ENCODE measurements at regions not wholly inside any gene's neighbourhood (a gene's known extent, or its start where the extent isn't known, plus 50 kb on each side); places are given as distances from the start of the nearest gene placed in this dataset.

- TF ChIP-seq HNF4A (conservative IDR thresholded peaks at IDR 0.05) (no peak), CTCF (IDR thresholded peaks at IDR 0.05; ENCODE audit: low read depth, low read length, missing input control) (no peak), SP1 (IDR thresholded peaks at IDR 0.05) (no peak), EGR1 (IDR thresholded peaks at IDR 0.05; ENCODE audit: low read depth in 2 of 2) (no peak), JUND (IDR thresholded peaks at IDR 0.05) (no peak), RXRA (IDR thresholded peaks at IDR 0.05) (no peak), FOXA2 (IDR thresholded peaks at IDR 0.05) (no peak), ZBTB33 (IDR thresholded peaks at IDR 0.05) (no peak)
These were observed 442.4 kb upstream of the ISX start for GRCh38 chr22:34623580-34623979.
